ENCODE measurements at regions not wholly inside any gene's neighbourhood (a gene's known extent, or its start where the extent isn't known, plus 50 kb on each side); places are given as distances from the start of the nearest gene placed in this dataset.

- TF ChIP-seq POLR2A (IDR thresholded peaks at IDR 0.05) (no peak), POLR2AphosphoS5 (IDR thresholded peaks at IDR 0.05) (no peak)
- TF ChIP-seq, protein P1, sequence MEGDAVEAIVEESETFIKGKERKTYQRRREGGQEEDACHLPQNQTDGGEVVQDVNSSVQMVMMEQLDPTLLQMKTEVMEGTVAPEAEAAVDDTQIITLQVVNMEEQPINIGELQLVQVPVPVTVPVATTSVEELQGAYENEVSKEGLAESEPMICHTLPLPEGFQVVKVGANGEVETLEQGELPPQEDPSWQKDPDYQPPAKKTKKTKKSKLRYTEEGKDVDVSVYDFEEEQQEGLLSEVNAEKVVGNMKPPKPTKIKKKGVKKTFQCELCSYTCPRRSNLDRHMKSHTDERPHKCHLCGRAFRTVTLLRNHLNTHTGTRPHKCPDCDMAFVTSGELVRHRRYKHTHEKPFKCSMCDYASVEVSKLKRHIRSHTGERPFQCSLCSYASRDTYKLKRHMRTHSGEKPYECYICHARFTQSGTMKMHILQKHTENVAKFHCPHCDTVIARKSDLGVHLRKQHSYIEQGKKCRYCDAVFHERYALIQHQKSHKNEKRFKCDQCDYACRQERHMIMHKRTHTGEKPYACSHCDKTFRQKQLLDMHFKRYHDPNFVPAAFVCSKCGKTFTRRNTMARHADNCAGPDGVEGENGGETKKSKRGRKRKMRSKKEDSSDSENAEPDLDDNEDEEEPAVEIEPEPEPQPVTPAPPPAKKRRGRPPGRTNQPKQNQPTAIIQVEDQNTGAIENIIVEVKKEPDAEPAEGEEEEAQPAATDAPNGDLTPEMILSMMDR (IDR thresholded peaks at IDR 0.05 in 8 of 11, conservative IDR thresholded peaks at IDR 0.05 in 3 of 11), result no peak
These were observed 406.2 kb upstream of the PSMD7 start for GRCh38 chr16:73890186-73891128.

All from spleen (tissue), 7 donors.